Epithelial cell of prostate (primary cell): ENCODE measurements at regions not wholly inside any gene's neighbourhood (a gene's known extent, or its start where the extent isn't known, plus 50 kb on each side); places are given as distances from the start of the nearest gene placed in this dataset.

Experiments used
- DNase-seq: peaks from one replicate; pipeline ENCODE4 v3.0.0-alpha.2; 2011; ENCODE audit warnings: low read depth, low spot score
- H3K27ac ChIP-seq: fragments of 450-650 bp; 2 replicates; pipeline ENCODE4 v1.5.1; 2017; ENCODE audit warnings: mild to moderate bottlenecking

DNA sequence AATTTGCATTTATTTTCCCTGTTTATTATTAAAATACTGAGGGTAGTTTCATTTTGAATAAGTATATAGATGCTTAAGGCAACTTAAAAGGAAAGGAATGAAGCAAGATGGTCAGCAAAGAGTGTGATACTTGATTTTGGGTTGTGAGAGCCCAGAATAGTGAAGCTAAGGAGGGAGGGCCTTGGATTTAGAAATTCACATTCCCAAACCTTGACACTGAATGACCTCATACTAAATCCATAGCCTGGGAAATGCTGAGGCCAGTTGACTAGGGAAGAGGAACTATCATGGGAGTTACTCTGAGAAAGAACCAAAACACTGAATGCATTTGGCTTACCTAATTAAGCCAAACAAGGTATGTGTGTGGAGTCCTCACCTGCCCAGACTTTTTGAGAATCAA lies 292.5 kb downstream of the SPATA31D1 start:
- no peak overlapping the region for H3K27ac ChIP-seq
- no peak for DNase-seq

- DNase-seq = no peak
- H3K27ac ChIP-seq = no peak overlapping the region
These were observed 296.2 kb downstream of the SPATA31D1 start for GRCh38 chr9:82284758-82285157.

GRCh38 chr9:82295181-82295580 lies 306.6 kb downstream of the SPATA31D1 start:
- no peak overlapping the region for H3K27ac ChIP-seq
- DNase-seq = no peak

DNA sequence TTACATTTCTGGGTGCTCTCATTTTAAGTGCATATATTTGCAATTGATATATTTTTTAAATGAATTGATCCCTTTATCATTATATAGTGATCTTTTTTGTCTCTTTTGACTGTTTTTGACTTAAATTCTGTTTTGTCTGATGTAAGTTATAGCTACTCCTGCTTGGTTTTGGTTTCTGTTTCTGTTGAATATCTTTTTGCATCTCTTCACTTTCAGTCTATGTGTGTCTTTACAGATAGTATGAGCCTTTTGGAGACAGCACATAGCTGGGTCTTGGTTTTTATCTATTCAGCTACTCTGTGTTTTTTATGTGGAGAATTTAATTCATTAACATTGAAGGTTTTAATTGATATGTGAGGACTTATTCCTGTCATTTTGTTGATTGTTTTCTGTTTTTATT lies 311.3 kb downstream of the SPATA31D1 start:
- DNase-seq = no peak
- H3K27ac ChIP-seq = no peak overlapping the region

DNA sequence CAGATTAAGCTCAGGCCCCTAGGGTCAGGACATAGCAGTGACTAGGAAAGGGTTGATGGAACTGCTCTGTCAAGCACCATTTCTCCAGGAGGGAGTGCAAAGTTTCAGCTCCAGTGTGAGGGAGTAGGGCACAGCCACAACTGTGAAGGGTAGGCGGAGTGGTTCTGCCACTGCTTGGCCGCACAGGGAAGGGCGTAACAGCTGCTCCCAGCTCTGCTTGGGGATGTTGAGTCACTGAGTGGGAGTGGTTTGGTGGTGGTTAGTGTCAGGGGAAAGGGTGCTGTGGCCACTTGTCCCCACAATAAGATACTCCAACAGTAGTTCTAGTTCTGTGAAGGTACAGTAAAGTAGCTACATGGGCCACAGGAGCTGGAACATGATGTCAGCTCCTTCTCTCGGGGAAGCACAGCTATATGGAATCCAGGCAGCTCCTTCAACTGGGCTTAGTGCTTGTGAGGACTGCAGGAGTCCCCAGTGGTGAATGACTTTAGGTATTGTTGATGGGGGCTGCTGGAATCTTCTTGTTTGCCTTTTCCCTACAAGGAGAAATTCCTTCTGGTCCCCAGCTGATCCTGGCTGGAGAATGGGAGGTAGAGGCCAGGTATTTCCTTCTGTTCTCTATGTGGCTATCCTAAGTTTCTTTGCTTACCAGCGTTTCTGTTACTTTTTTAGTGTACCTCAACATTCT lies 314.5 kb downstream of the SPATA31D1 start:
- no peak for DNase-seq
- no peak overlapping the region for H3K27ac ChIP-seq

GRCh38 chr9:82308836-82309235 lies 320.3 kb downstream of the SPATA31D1 start:
- no peak overlapping the region for H3K27ac ChIP-seq
- DNase-seq = no peak

GRCh38 chr9:82313697-82314096 lies 325.1 kb downstream of the SPATA31D1 start:
- no peak overlapping the region for H3K27ac ChIP-seq
- no peak for DNase-seq

DNA sequence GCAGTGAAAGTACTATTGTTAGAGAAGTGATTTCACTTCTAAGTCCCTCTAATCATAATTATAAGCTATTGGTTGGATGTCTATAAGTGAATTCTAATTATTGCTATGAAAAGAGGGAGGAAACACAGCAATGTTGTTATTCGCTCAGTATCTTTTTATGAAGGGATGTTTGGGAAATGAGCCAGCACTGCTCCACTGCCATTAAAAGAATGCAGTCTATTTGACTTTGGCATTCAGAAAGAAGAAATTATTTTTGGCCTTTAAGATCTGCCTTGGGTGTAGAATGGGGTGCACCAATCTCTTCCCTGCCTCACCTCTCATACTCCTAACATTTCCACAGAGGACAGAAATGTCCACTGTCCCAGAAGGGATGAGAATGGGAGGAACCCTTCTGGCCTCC lies 332.0 kb downstream of the SPATA31D1 start:
- no peak for DNase-seq
- H3K27ac ChIP-seq = no peak overlapping the region

GRCh38 chr9:82325907-82326306 lies 337.3 kb downstream of the SPATA31D1 start:
- no peak for DNase-seq
- no peak overlapping the region for H3K27ac ChIP-seq

DNA sequence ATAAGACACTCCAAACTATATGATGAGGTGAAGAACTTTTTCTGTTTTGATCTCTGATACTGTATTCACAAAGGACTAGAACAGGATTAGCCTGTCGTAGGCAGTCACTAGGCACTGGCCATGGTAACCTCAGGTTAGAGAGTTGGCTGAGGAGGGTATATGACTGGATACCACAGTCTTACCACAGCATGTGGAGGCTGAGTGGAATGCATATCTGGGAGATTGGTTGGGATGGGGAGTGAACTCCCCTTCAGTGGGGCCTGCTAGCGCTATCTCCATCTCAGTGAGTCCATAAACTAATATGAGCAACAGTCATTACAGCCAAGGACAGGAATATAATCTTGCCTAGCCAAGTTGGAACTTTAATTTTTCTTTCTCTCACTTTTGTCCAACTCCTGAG lies 339.1 kb downstream of the SPATA31D1 start:
- no peak overlapping the region for H3K27ac ChIP-seq
- no peak for DNase-seq

- DNase-seq = no peak
- H3K27ac ChIP-seq = no peak overlapping the region
These were observed 342.5 kb downstream of the SPATA31D1 start for GRCh38 chr9:82331079-82331478.

GRCh38 chr9:82332018-82332773 lies 343.6 kb downstream of the SPATA31D1 start:
- DNase-seq = peak; percentile 78
- H3K27ac ChIP-seq = peak overlapping the region; percentile 47

DNA sequence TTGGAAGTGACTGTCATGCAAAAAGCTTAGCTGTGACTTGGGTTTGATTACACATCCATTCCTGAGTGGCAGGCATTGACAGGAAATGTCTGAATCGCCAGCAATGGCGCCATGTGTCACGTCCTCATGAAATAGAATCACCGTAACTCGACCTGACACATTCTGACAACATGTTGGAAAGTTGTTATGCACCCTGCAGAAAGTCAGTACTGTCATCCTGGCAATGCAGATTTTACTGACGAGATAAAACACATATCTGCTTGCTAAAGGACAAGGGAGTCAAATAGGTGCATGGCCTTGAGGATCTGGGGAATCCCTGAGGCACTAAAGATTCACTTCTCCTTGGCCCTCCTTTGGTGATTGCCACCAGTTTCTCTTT lies 344.2 kb downstream of the SPATA31D1 start:
- no peak for DNase-seq
- peak overlapping the region; percentile 47 for H3K27ac ChIP-seq

- peak overlapping the region; percentile 47 for H3K27ac ChIP-seq
- no peak for DNase-seq
These were observed 345.1 kb downstream of the SPATA31D1 start for GRCh38 chr9:82333671-82334070.

DNA sequence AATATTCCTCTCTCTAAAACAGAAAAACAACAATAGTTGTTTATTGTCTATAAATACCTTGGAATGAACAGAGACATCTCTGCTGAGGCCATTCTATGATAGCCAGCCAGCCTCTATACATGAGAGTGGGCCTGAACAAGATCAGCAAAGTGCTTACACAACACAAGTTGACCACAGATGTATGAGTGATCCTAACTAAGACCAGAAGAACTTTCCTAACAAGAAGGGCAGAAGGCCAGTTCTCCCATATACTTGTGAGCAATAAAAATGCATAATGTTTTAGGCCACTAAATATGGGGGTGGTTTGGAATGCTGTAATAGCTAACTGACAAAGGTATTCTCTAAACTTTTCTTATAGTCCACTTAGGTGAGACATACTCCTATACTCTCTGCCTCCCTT lies 345.7 kb downstream of the SPATA31D1 start:
- DNase-seq = no peak

DNA sequence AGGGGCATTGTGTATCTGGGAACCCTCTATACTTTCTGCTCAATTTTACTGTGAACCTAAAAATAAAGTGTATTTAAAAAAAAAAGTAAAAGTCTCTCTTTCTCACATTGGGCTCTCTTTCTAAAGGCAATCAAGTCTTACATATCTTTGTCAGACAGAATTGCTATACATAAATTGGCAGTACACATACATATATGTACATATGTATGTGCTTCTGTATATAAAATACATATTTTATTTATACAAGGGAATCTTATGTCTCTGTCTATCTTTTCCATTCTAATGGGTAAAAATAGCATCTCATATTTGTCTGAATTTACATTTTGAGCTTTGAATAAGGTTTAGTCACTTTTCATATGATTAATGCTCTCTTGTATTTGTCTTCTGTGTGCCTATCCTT lies 348.8 kb downstream of the SPATA31D1 start:
- no peak overlapping the region for H3K27ac ChIP-seq
- DNase-seq = no peak

More for the DNA sequence above, 345.7 kb downstream of the SPATA31D1 start:
- H3K27ac ChIP-seq = no peak overlapping the region

DNA sequence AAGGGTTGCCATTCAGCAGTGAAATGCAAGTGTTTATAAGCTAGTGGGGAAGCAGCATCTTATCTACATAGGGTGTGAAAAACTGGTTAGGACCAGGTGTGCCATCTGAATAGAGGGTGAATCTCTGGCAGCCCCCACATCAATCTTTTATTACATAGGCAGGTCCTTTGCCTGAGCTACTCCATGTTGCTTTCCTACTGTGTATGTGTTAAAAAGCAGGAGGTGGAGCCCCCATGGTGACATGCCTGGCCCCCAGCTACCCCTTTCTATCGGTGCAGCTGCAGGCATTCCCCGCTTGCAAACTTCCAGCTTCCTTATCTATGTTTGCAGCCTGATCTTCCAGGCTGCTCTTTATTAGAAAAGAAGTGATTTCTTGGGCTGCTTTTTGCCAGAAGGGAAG lies 353.5 kb downstream of the SPATA31D1 start:
- H3K27ac ChIP-seq = no peak overlapping the region
- no peak for DNase-seq

DNA sequence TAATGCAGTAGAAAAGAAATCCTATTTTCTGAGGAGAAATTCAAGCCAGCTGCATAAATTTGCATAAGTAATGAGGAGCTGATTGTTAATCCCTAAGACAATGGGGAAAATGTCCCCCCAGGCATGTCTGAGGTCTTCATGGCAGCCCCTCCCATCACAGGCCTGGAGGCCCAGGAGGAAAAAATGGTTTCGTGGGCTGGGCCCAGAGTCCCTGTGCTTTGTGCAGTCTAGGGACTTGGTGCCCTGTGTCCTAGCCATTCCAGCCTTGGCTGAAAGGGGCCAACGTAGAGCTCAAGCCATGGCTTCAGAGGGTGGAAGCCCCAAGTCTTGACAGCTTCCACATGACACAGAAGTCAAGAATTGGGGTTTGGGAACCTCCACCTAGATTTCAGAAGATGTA lies 357.5 kb downstream of the SPATA31D1 start:
- H3K27ac ChIP-seq = no peak overlapping the region
- no peak for DNase-seq

DNA sequence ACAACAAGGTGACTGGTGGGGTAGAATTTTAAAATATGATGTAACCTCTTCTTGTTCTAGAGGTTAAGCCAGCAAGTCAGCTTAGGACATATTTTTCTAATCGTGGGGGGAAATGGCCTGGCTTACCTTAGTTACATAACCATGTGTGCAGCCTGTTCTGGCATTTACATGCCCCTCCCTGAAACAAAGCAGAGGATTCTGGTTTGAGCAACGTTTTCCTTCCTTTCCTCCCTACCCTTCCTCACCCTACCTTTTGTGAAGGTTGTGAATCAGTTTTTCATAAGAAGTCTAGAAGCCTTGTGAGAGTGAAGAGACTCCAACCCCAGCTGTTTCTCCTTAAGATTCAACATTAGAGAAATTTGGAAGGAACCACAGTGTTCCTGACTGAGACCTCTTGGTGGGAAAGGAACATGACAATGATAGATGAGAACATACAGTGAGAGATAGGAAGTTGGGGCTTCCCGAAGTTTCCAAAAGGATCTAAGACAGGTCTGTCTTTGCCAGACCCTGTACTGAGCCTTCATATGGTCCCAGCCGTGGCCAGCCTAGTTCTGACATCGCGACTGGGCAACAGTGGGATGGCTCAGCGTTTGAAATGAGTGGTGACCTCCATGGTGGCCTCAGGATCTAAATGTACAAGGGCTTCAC lies 365.2 kb downstream of the SPATA31D1 start:
- peak overlapping the region; percentile 77 for H3K27ac ChIP-seq
- no peak for DNase-seq

DNA sequence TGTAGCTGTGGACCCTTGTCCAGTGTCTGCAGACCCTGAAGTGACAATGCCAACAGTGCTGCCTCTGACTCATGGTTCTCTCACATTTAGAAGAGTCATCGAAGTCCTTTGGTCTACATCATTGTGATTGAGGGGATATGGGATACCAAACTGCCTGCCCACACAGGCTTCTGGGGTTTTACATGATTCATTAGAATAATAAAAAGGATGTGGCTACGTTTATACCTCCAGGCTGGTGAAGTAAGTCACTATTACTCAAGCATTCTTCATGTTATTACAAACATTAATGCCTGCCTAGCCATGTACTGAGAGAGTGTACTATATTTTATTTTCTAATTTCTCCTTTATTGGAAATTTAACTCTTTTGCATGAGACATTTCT lies 365.7 kb downstream of the SPATA31D1 start:
- peak overlapping the region; percentile 77 for H3K27ac ChIP-seq
- peak; percentile 92 for DNase-seq

DNA sequence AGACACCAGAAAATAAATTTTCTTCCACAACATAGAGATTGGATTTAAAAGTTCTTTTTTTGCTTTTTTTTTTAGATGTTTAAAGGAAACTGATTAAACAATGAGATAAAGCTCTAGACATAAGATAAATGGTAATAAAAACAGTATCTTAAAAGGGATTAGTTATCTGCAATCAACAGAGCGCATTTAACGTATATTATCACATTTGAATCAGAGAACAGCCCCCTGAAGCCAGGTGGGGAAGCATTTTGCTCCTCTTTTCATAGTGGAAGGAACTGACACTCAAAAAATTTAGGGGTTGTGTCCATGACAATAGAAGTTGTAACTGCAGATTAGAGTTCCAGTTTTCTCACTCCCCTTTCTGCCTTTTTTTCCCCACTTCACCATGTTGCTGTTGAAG lies 367.6 kb downstream of the SPATA31D1 start:
- no peak for DNase-seq
- H3K27ac ChIP-seq = no peak overlapping the region
